HG03108 (cell line): ENCODE measurements at regions not wholly inside any gene's neighbourhood (a gene's known extent, or its start where the extent isn't known, plus 50 kb on each side); places are given as distances from the start of the nearest gene placed in this dataset.
"Not testable (repeated sequence)": the region's sequence is repeated elsewhere in the genome, so short reads cannot be mapped to it uniquely, and the experiment has no call there.

Source experiments
- ATAC-seq: cut with Tn5 transposase; IDR thresholded peaks from one replicate; pipeline ENCODE4 v1.9.1; 2021; ENCODE audit warnings: moderate library complexity; ENCODE audit not compliant: unreplicated experiment

DNA sequence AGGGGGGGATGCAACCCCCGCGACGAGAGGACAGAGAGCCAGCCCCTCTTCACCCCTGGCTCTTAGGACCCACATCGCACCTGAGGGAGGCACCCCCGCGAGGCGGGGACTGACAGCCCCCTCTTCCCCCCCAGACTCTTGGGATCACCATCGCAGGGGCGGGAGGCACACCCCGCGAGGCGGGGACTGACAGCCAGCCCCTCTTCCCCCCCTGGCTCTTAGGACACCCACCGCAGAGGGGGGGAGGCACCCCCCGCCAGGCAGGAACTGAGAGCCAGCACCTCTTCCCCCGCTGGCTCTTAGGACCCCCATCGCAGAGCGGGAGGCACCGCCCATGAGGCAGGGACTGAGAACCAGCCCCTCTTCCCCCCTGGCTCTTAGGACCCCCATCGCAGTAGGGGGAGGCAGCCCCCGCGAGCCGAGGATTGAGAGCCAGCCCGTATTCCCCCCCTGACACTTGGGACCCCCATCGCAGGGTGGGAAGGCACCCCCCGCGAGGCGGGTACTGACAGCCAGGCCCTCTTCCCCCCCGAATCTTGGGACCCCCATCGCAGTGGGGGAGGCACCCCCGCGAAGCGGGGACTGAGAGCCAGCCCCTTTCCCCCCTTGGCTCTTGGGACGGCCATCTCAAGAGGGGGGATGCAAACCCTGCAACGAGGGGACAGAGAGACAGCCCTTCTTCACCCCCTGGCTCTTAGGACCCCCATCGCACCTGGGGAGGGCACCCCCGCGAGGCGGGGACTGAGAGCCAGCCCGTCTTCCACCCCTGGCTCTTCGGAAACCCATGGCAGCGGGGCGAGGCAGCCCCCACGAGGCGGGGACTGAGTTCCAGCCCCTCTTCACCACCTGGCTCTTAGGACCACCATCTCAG is 2425.1 kb upstream of the PCDH20 start:
- no peak for ATAC-seq

DNA sequence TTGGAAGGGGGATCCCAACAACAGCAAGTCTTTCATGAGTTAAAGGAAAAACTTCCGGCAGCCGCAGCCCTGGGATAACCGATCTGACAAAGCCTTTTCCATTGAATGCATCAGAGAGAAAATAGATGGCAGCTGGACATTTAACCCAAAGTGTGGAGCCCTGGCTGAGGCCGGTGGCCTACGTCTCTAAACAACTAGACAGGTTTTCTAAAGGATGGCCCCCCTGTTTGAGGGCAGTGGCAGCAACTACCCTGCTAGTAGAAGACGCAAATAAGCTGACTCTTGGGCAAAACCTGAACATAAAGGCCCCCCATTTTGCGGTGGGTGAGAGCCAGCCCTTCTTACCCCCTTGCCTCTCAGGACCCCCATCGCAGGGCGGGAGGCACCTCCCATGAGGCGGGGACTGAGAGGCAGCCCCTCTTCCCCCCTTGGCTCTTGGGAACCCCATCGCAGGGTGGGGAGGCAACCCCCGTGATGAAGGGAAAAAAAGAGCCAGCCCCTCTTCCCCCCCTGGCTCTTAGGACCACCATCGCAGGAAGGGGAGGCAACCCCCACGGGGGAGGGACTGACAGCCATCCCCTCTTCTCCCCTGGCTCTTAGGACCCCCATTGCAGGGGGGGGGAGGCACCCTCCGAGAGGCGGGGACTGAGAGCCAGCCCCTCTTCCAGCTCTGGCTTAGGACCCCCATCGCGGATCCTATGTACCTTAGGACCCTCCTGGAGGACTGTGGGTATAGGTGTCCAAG is 2422.9 kb upstream of the PCDH20 start:
- ATAC-seq = no peak

DNA sequence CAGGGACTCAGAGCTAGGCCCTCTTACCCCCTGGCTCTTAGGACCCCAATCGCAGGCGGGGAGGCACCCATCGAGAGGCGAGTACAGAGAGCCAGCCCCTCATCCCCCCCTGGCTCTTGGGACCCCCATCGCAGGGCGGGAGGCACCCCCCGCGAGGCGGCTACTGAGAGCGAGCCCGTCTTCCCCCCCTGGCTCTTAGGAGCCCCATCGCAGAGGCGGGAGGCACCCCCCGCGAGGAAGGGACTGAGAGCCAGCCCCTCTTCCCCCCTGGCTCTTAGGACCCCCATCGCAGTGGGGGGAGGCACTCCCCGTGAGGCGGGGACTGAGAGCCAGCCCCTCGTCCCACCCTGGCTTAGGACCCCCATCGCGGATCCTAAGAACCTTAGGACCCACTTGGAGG is 2422.1 kb upstream of the PCDH20 start:
- ATAC-seq = not testable (repeated sequence)

DNA sequence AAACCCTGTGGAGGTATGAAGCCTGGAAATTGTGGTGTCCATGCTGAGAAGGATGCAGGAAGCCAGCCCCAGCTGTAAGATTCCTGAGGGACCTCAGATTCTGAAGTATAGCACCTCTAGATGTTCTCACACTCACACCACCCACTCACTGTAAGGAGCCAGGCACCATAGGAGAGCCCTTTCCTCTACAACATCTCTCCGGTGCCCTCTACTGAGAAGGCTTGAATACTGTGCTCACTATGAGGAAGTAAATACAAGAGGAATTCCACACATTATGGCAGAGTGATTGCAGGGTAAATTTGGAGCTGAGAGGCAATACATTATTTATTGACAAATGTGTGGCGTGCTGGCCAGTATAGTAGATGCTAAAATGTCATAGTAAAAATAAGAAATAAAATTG is 2414.0 kb upstream of the PCDH20 start:
- ATAC-seq = not testable (repeated sequence)

DNA sequence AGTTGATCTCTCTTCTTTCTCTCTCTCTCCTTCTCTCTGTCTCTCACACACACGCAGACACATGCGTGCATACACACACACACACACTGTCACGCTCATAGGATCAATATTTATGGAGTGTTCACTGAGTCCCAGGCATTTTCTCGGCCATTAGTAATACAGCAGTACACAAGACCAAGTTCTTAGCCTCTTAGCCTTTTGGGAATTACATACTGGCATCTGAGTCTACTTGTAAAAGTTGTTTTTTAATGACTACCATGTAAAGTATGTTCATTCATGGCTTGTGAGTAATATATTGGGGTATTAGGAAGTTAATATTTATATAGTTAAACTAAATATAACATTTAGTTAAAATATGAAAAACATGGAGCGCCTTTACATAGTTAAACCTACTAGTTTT is 2406.1 kb upstream of the PCDH20 start:
- ATAC-seq = not testable (repeated sequence)

DNA sequence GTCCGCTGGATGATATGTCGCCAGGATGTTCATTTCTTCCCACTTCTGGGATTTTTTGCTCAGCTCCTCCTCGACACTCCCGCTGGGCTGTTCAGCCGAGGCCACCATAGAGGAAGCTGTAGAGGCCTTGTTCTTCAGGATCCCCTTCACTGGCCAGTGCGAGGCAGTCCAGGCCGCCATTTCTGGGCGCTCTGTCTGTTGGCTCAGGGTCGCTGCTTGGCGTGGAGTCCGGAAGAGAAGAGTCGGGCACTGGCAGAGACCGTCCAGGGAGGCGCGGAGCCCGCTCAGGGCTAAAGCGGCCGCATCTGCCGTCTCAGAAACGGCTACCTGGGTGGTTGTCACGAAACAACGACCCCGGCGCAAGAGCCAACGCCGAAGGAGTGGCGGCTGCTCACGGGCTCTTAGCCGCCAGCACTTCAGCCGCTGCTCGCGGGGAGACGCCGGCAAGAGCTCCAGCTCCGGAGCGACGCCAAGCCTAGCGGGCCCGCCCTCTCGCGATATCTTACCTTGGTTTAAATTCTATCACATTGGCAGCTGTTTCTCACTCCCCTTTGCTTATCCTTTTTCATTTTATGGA is 2395.9 kb upstream of the PCDH20 start:
- ATAC-seq = not testable (repeated sequence)

DNA sequence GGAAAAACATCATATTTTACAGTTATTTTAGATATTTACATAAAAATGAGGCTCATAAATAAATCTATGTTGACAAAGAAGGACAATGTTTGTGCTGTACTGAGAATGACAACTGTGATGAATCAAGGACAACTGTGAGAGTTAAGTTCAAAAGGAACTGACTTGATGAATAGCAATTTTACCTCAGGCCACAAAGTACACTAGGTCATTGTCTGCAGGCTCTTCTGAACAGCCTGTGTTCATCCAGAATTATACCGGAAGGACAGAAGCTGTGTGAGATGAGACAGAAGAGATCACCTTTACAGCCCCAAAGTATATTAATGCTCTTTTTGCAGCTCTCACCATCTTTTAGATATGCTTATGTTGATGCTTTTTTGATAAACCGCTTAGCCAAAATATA is 2375.5 kb upstream of the PCDH20 start:
- not testable (repeated sequence) for ATAC-seq

DNA sequence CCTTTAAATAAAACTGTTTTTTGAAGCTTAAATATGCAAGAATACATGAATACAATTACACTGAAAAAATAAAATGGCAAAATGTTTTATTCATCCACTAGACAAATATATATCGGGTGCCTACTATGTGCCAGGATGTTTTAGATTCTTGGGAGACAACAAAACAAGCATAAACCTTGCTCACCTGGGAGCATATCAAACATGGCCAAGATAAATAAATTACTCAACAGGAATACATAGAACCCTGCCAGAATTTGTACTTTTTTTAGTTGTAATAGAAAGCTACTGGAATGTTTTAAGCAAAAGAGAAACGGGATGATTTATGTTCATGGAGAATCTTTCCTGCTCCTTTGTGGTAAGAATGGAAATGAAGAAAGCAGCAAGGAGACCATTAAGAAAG is 2358.5 kb upstream of the PCDH20 start:
- ATAC-seq = no peak

DNA sequence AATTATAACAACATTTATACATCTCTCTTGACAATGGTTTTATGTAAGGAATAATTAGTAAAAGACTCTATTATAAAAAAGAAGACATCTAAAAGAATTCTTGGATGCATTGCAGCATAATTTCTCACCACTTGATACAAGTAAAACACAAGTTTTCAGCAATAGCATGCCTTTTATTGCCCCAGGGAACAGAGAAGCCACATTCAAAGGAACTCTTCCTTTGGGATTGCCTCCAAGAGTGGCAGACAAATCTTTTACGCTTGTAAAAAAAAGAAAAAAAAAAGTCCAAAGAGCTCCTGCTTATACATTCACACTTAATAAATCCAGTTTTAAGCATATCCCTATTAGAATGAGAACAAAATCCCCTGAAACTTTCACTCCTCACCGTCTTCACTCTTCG is 2357.8 kb upstream of the PCDH20 start:
- no peak for ATAC-seq

DNA sequence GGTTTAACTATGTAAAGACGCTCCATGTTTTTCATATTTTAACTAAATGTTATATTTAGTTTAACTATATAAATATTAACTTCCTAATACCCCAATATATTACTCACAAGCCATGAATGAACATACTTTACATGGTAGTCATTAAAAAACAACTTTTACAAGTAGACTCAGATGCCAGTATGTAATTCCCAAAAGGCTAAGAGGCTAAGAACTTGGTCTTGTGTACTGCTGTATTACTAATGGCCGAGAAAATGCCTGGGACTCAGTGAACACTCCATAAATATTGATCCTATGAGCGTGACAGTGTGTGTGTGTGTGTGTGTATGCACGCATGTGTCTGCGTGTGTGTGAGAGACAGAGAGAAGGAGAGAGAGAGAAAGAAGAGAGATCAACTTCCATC is 2342.0 kb upstream of the PCDH20 start:
- not testable (repeated sequence) for ATAC-seq

DNA sequence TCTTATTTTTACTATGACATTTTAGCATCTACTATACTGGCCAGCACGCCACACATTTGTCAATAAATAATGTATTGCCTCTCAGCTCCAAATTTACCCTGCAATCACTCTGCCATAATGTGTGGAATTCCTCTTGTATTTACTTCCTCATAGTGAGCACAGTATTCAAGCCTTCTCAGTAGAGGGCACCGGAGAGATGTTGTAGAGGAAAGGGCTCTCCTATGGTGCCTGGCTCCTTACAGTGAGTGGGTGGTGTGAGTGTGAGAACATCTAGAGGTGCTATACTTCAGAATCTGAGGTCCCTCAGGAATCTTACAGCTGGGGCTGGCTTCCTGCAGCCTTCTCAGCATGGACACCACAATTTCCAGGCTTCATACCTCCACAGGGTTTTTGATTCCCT is 2334.2 kb upstream of the PCDH20 start:
- not testable (repeated sequence) for ATAC-seq

DNA sequence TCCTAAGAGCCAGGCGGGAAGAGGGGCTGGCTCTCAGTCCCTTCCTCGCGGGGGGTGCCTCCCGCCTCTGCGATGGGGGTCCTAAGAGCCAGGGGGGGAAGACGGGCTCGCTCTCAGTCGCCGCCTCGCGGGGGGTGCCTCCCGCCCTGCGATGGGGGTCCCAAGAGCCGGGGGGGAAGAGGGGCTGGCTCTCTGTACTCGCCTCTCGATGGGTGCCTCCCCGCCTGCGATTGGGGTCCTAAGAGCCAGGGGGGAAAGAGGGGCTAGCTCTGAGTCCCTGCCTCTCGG is 2326.1 kb upstream of the PCDH20 start:
- not testable (repeated sequence) for ATAC-seq

DNA sequence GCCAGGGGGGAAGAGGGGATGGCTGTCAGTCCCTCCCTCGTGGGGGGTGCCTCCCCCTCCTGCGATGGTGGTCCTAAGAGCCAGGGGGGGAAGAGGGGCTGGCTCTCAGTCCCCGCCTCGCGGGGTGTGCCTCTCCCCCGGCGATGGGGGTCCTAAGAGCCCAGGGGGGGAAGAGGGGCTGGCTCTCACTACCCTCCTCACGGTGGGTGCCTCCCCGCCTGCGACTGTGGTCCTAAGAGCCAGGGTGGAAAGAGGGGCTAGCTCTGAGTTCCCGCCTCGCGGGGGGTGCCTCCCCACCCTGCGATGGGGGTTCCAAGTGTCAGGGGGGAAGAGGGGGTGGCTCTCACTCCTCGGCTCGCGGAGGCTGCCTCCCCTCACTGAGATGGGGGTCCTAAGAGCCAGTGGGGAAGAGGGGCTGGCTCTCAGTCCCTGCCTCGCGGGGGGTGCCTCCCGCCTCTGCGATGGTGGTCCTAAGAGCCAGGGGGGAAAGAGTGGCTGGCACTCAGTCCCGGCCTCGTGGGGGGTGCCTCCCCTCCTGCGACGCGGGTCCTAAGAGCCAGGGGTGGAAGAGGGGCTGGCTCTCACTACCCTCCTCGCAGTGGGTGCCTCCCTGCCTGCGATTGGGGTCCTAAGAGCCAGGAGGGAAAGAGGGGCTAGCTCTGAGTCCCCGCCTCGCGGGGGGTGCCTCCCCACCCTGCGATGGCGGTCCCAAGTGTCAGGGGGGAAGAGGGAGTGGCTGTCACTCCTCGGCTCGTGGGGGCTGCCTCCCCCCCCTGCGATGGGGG is 2325.6 kb upstream of the PCDH20 start:
- no peak for ATAC-seq

DNA sequence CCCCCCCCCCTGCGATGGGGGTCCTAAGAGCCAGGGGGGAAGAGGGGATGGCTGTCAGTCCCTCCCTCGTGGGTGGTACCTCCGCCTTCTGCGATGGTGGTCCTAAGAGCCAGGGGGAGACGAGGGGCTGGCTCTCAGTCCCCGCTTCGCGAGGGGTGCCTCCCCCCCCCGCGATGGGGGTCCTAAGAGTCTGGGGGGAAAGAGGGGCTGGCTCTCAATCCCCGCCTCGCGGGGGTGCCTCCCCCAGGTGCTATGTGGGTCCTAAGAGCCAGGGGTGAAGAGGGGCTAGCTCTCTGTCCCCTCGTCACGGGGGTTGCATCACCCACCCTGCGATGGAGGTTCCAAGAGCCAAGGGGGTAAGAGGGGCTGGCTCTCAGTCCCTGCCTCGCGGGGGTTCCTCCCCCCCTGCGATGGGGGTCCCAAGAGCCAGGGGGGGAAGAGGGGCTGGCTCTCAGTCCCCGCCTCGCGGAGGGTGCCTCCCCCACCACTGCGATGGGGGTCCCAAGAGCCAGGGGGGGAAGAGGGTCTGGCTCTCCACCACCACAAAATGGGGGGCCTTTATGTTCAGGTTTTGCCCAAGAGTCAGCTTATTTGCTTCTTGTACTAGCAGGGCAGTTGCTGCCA is 2323.6 kb upstream of the PCDH20 start:
- not testable (repeated sequence) for ATAC-seq

DNA sequence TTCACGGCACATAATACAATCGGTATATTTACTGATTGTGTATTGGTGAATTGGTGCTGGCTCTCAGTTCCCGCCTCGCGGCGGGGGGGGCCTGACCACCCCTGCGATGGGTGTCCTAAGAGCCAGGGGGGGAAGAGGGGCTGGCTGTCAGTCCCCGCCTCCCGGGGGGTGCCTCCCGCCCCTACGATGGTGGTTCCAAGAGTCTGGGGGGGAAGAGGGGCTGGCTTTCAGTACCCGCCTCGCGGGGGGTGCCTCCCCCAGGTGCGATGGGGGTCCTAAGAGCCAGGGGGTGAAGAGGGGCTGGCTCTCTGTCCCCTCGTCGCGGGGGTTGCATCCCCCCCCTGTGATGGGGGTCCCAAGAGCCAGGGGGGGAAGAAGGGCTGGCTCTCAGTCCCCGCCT is 2321.8 kb upstream of the PCDH20 start:
- no peak for ATAC-seq

DNA sequence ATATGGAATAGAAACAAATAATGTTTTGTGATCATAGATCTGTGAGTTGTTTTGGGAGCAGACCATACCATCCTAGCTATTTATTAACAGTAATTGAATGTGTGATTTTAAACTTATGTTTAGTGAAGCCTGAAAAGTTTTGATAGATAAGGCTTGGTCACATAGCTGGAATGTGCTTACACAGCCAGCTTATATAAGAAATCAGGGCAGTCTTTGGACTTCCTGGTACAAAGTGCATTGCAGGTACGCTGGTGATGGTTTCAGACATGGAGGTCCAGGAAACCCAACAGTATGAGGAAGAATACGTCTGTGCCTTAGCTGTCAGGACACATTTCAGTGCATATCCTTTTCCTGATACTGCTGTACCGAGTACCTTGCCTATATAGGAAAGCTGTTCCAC is 2316.2 kb upstream of the PCDH20 start:
- no peak for ATAC-seq

DNA sequence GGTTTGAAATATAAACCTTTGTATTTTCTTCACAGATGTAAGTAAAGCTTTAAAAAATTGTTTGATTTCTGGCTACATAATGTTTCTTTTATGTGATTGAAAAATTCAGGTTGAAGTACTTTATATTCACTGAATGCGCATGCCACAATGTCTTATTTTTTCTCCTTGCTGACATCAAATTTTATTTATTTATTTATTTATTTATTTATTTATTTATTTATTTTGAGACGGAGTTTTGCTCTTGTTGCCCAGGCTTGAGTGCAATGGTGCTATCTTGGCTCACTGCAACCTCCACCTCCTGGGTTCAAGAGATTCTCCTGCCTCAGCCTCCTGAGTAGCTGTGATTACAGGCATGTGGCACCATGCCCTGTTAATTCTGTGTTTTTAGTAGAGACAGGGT is 2296.5 kb upstream of the PCDH20 start:
- ATAC-seq = not testable (repeated sequence)

DNA sequence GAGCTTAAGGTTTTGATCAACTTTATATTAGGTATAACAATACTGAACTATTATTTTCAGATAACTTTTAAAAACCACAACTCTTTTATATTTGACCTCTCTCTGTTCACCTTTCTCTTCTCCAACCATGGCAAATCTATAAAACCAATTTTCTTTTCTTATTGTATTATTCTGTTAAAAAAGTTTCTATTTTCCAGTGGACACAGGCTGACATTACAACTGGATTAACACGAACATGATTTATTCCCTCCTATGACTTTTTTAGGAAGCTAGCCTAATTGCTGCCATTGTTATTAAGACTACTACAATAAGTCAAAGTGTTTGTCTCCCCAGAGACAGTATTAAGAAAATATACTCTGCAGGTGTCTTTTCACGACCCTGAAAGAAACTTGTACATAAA is 2291.1 kb upstream of the PCDH20 start:
- ATAC-seq = no peak

DNA sequence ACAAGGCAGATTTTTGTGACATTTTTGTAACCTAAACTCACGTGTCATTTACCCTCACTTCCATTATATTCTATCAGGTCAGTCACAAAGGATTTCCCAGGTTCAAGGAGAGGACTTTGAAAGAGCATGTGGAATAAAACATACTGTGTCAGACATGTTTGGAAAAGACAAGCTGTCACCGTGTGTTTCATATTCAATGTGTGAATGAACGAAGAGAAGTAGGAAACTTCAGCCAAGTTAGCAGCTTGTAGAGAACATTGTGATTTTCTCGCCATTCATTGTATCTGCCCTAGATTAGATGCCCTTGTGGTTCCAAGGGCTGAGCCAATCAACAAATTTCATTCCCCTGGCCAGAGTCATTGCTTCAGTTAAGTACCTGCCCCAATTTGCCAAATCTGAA is 2288.9 kb upstream of the PCDH20 start:
- no peak for ATAC-seq

DNA sequence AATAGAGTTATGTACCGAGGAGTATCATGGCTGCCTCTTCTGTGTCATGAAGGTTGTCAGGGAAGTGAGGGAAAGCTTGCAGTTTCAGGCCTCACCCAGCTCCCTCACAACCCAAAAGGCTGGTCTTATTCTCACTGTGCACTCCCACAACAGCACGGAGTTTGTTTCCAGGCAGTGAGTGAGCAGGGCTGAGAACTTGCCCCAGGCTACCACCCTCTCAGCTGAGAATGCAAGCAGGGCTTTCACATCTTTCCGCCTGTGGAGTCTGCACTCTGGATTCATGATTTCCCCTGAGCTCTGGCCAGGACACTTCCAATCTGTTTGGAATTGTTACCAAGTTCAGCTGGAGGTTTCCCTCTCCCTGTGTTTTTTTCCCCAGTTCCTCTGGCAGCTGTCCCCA is 2284.7 kb upstream of the PCDH20 start:
- ATAC-seq = no peak

DNA sequence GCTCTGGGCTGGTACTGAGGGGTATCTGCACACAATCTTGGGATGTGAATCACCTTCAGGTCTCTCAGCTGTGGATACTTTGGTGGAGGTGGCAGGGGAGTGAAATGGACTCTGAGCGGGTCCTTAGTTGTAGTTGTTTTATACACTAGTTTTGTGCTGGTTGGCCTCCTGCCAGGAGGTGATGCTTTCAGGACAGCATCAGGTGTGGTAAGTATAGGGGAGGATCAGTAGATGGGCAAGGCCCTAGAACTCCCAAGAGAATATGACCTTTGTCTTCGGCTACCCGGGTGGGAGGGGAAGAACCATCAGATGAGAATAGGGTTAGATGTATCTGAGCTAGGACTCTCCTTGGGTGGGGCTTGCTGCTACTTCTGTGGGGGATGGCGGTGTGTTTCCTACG is 2284.3 kb upstream of the PCDH20 start:
- no peak for ATAC-seq
